Peyer's patch (tissue), 4 donors: ENCODE measurements at regions not wholly inside any gene's neighbourhood (a gene's known extent, or its start where the extent isn't known, plus 50 kb on each side); places are given as distances from the start of the nearest gene placed in this dataset.
"Not testable (repeated sequence)": the region's sequence is repeated elsewhere in the genome, so short reads cannot be mapped to it uniquely, and the experiment has no call there.

ENCODE experiments used
- DNase-seq, 3 donors: peaks; one replicate each; pipeline ENCODE4 v3.0.0-alpha.2; 2017 to 2019
- H3K27ac ChIP-seq, 4 donors: fragments of 200-600 bp; sonication (generic); one replicate each; pipeline ENCODE4 v1.5.1; 2016 to 2019
- H3K27me3 ChIP-seq, 2 donors: fragments of 200-600 bp; sonication (generic); one replicate each; pipeline ENCODE4 v1.5.1; 2019
- H3K36me3 ChIP-seq, 3 donors: fragments of 200-600 bp; sonication (generic); one replicate each; pipeline ENCODE4 v1.5.1; 2016 to 2019
- H3K4me1 ChIP-seq, 4 donors: fragments of 200-600 bp; sonication (generic); one replicate each; pipeline ENCODE4 v1.5.1; 2016 to 2019
- H3K4me3 ChIP-seq, 4 donors: fragments of 200-600 bp; sonication (generic); 1 replicate in 3 of 4; 2 replicates in 1 of 4; pipeline ENCODE4 v1.5.1; 2016 to 2019; ENCODE audit warnings: mild to moderate bottlenecking in 1 of 4
- H3K9me3 ChIP-seq, 4 donors: fragments of 200-600 bp; sonication (generic); one replicate each; pipeline ENCODE4 v1.5.1; 2016 to 2019; ENCODE audit warnings: mild to moderate bottlenecking in 1 of 4
- CTCF ChIP-seq, 6 experiments: fragments of 450-650 bp in 4 of 6; fragments of 200-600 bp in 2 of 6; sonication (generic) in 1 of 6; IDR thresholded peaks; one replicate each; pipeline ENCODE4 v1.5.1; 2017 to 2019; ENCODE audit warnings: antibody characterized with exemption in 6 of 6, mild to moderate bottlenecking in 3 of 6, moderate library complexity in 1 of 6
- POLR2A ChIP-seq, 2 donors: fragments of 450-650 bp; IDR thresholded peaks; one replicate each; pipeline ENCODE4 v1.5.1; 2017; ENCODE audit warnings: antibody characterized with exemption in 2 of 2, mild to moderate bottlenecking in 2 of 2, moderate library complexity in 2 of 2

- no peak for TF ChIP-seq CTCF (IDR thresholded peaks at IDR 0.05)
- no peak for TF ChIP-seq POLR2A (IDR thresholded peaks at IDR 0.05)
Measured at GRCh38 chr5:82436291-82436690, 158.1 kb upstream of the RPS23 start.

GRCh38 chr5:82434696-82435660 is 156.8 kb upstream of the RPS23 start:
- H3K27ac ChIP-seq, H3K27me3 ChIP-seq, H3K4me1 ChIP-seq, H3K36me3 ChIP-seq, DNase-seq, H3K9me3 ChIP-seq, H3K4me3 ChIP-seq: not testable (repeated sequence)

More at GRCh38 chr5:82436291-82436690, 158.1 kb upstream of the RPS23 start:
- DNase-seq = no peak
- Histone ChIP-seq H3K27me3 (no peaks in the 10 kb centered on the region), H3K36me3 (no peaks in the 10 kb centered on the region), H3K4me3 (no peak overlapping the region), H3K9me3 (no peaks in the 10 kb centered on the region), H3K27ac (no peak overlapping the region), H3K4me1 (no peaks in the 10 kb centered on the region)

GRCh38 chr5:82426464-82427154 is 148.5 kb upstream of the RPS23 start:
- H3K9me3 ChIP-seq = no peaks in the 10 kb centered on the region
- H3K4me1 ChIP-seq = peaks cover 0 to 18% (median 0%) of the 10 kb centered on the region in 4 donors
- DNase-seq = peak in 1 of 3 donors; percentile 49
- no peaks in the 10 kb centered on the region for H3K27me3 ChIP-seq
- TF ChIP-seq CTCF (IDR thresholded peaks at IDR 0.05) = no peak
- TF ChIP-seq POLR2A (IDR thresholded peaks at IDR 0.05) = no peak
- no peaks in the 10 kb centered on the region for H3K36me3 ChIP-seq
- no peak overlapping the region for H3K4me3 ChIP-seq
- H3K27ac ChIP-seq = no peak overlapping the region

GRCh38 chr5:82425591-82425990 is 147.4 kb upstream of the RPS23 start:
- peak in 1 of 3 donors; percentile 49 for DNase-seq
- TF ChIP-seq POLR2A (IDR thresholded peaks at IDR 0.05) (no peak), CTCF (IDR thresholded peaks at IDR 0.05) (no peak)

GRCh38 chr5:82424211-82424610 is 146.1 kb upstream of the RPS23 start:
- no peaks in the 10 kb centered on the region for H3K9me3 ChIP-seq
- H3K4me1 ChIP-seq = peaks cover 0 to 18% (median 0%) of the 10 kb centered on the region in 4 donors
- H3K36me3 ChIP-seq = no peaks in the 10 kb centered on the region
- no peak overlapping the region for H3K27ac ChIP-seq
- TF ChIP-seq CTCF (IDR thresholded peaks at IDR 0.05) (no peak), POLR2A (IDR thresholded peaks at IDR 0.05) (no peak)
- DNase-seq = no peak
- no peaks in the 10 kb centered on the region for H3K27me3 ChIP-seq
- H3K4me3 ChIP-seq = no peak overlapping the region

More at GRCh38 chr5:82425591-82425990, 147.4 kb upstream of the RPS23 start:
- Histone ChIP-seq H3K9me3 (no peaks in the 10 kb centered on the region), H3K27ac (no peak overlapping the region), H3K27me3 (no peaks in the 10 kb centered on the region), H3K36me3 (no peaks in the 10 kb centered on the region), H3K4me1 (peaks cover 0 to 18% (median 0%) of the 10 kb centered on the region in 4 donors), H3K4me3 (no peak overlapping the region)

GRCh38 chr5:82422751-82423181 is 144.6 kb upstream of the RPS23 start:
- Histone ChIP-seq H3K9me3 (no peaks in the 10 kb centered on the region), H3K4me3 (no peak overlapping the region), H3K27ac (peak overlapping the region in 3 of 4 donors; percentile 12 to 58 (median 36)), H3K36me3 (no peaks in the 10 kb centered on the region), H3K27me3 (no peaks in the 10 kb centered on the region), H3K4me1 (peaks cover 0 to 18% (median 0%) of the 10 kb centered on the region in 4 donors)
- peak in 1 of 3 donors; percentile 56 for DNase-seq
- TF ChIP-seq CTCF (IDR thresholded peaks at IDR 0.05) (no peak), POLR2A (IDR thresholded peaks at IDR 0.05) (no peak)
